T-helper 17 cell (primary cell): ENCODE measurements at regions not wholly inside any gene's neighbourhood (a gene's known extent, or its start where the extent isn't known, plus 50 kb on each side); places are given as distances from the start of the nearest gene placed in this dataset.

Source experiments
- ATAC-seq: fragments of 150-1000 bp; cut with Tn5 transposase; 2 replicates; pipeline ENCODE4 v1.10.0; 2021; ENCODE audit warnings: mild to moderate bottlenecking, moderate library complexity
- DNase-seq, 3 donors: peaks; one replicate each; pipeline versions ENCODE4 v3.0.0 to v3.0.0-alpha.2; 2020 to 2021
- H3K9me3 ChIP-seq: one replicate; pipeline ENCODE4 v1.7.0; 2013; ENCODE audit warnings: low read length, mild to moderate bottlenecking; ENCODE audit not compliant: control insufficient read depth, poor library complexity, severe bottlenecking
- H3K27ac Mint-ChIP-seq: one replicate; pipeline ENCODE4 v1.8.0; 2022; ENCODE audit warnings: mild to moderate bottlenecking, moderate library complexity, mixed read lengths
- H3K27me3 Mint-ChIP-seq: one replicate; pipeline ENCODE4 v1.8.0; 2022; ENCODE audit warnings: mixed read lengths
- H3K36me3 Mint-ChIP-seq: one replicate; pipeline ENCODE4 v1.8.0; 2022; ENCODE audit warnings: low read depth, mixed read lengths
- H3K4me1 Mint-ChIP-seq: one replicate; pipeline ENCODE4 v1.8.0; 2022; ENCODE audit warnings: mild to moderate bottlenecking, mixed read lengths
- H3K4me3 Mint-ChIP-seq: one replicate; pipeline ENCODE4 v1.8.0; 2022; ENCODE audit warnings: mild to moderate bottlenecking, moderate library complexity, mixed read lengths

- H3K9me3 ChIP-seq: no peaks in the 10 kb centered on the region
- H3K4me1 Mint-ChIP-seq: peaks cover 2% of the 10 kb centered on the region
- no peak for ATAC-seq
- peaks cover 2% of the 10 kb centered on the region for H3K36me3 Mint-ChIP-seq
- H3K27ac Mint-ChIP-seq: no peak overlapping the region
- H3K4me3 Mint-ChIP-seq: no peak overlapping the region
- no peak for DNase-seq
- H3K27me3 Mint-ChIP-seq: no peaks in the 10 kb centered on the region
Measured at GRCh38 chr21:18191139-18191538, 53.5 kb upstream of the CHODL start.

- H3K4me1 Mint-ChIP-seq: no peaks in the 10 kb centered on the region
- ATAC-seq (no peak), DNase-seq (no peak)
- H3K36me3 Mint-ChIP-seq: no peaks in the 10 kb centered on the region
- no peaks in the 10 kb centered on the region for H3K9me3 ChIP-seq
- H3K27me3 Mint-ChIP-seq: no peaks in the 10 kb centered on the region
- no peak overlapping the region for H3K4me3 Mint-ChIP-seq
- H3K27ac Mint-ChIP-seq: no peak overlapping the region
Measured at GRCh38 chr21:18178509-18178908, 66.1 kb upstream of the CHODL start.

- no peak overlapping the region for H3K4me3 Mint-ChIP-seq
- H3K27ac Mint-ChIP-seq: no peak overlapping the region
- H3K36me3 Mint-ChIP-seq: no peaks in the 10 kb centered on the region
- H3K27me3 Mint-ChIP-seq: no peaks in the 10 kb centered on the region
- no peaks in the 10 kb centered on the region for H3K4me1 Mint-ChIP-seq
- DNase-seq: no peak
- H3K9me3 ChIP-seq: no peaks in the 10 kb centered on the region
- no peak for ATAC-seq
Measured at GRCh38 chr21:18174370-18174769, 70.3 kb upstream of the CHODL start.

GRCh38 chr21:18170829-18171228, 73.8 kb upstream of the CHODL start:
- H3K4me3 Mint-ChIP-seq: no peak overlapping the region
- no peaks in the 10 kb centered on the region for H3K4me1 Mint-ChIP-seq

GRCh38 chr21:18170221-18170620, 74.4 kb upstream of the CHODL start:
- no peak overlapping the region for H3K27ac Mint-ChIP-seq
- H3K4me1 Mint-ChIP-seq: no peaks in the 10 kb centered on the region
- H3K27me3 Mint-ChIP-seq: no peaks in the 10 kb centered on the region

More at GRCh38 chr21:18170829-18171228, 73.8 kb upstream of the CHODL start:
- no peak overlapping the region for H3K27ac Mint-ChIP-seq
- no peak for DNase-seq
- no peak for ATAC-seq
- H3K9me3 ChIP-seq: no peaks in the 10 kb centered on the region
- H3K27me3 Mint-ChIP-seq: no peaks in the 10 kb centered on the region
- H3K36me3 Mint-ChIP-seq: no peaks in the 10 kb centered on the region

GRCh38 chr21:18168108-18168507, 76.5 kb upstream of the CHODL start:
- no peaks in the 10 kb centered on the region for H3K9me3 ChIP-seq
- Mint-ChIP-seq H3K4me3 (no peak overlapping the region), H3K27ac (no peak overlapping the region), H3K36me3 (no peaks in the 10 kb centered on the region), H3K4me1 (no peaks in the 10 kb centered on the region), H3K27me3 (no peaks in the 10 kb centered on the region)
- DNase-seq (no peak), ATAC-seq (no peak)

More at GRCh38 chr21:18170221-18170620, 74.4 kb upstream of the CHODL start:
- no peaks in the 10 kb centered on the region for H3K9me3 ChIP-seq
- Mint-ChIP-seq H3K36me3 (no peaks in the 10 kb centered on the region), H3K4me3 (no peak overlapping the region)
- DNase-seq (no peak), ATAC-seq (no peak)

- Mint-ChIP-seq H3K4me3 (no peak overlapping the region), H3K36me3 (no peaks in the 10 kb centered on the region), H3K27me3 (no peaks in the 10 kb centered on the region), H3K27ac (no peak overlapping the region), H3K4me1 (no peaks in the 10 kb centered on the region)
- no peak for ATAC-seq
- H3K9me3 ChIP-seq: no peaks in the 10 kb centered on the region
- no peak for DNase-seq
Measured at GRCh38 chr21:18164933-18165332, 79.7 kb upstream of the CHODL start.

- Mint-ChIP-seq H3K4me3 (no peak overlapping the region), H3K36me3 (no peaks in the 10 kb centered on the region), H3K4me1 (no peaks in the 10 kb centered on the region), H3K27ac (no peak overlapping the region), H3K27me3 (no peaks in the 10 kb centered on the region)
- DNase-seq (no peak), ATAC-seq (no peak)
- no peaks in the 10 kb centered on the region for H3K9me3 ChIP-seq
Measured at GRCh38 chr21:18164483-18164882, 80.2 kb upstream of the CHODL start.

GRCh38 chr21:18163956-18164355, 80.7 kb upstream of the CHODL start:
- Mint-ChIP-seq H3K4me1 (no peaks in the 10 kb centered on the region), H3K27ac (no peak overlapping the region), H3K4me3 (no peak overlapping the region), H3K27me3 (no peaks in the 10 kb centered on the region), H3K36me3 (no peaks in the 10 kb centered on the region)
- H3K9me3 ChIP-seq: no peaks in the 10 kb centered on the region
- ATAC-seq (no peak), DNase-seq (no peak)

GRCh38 chr21:18161841-18162240, 82.8 kb upstream of the CHODL start:
- H3K27me3 Mint-ChIP-seq: no peaks in the 10 kb centered on the region
- no peak for DNase-seq
- no peaks in the 10 kb centered on the region for H3K36me3 Mint-ChIP-seq
- peaks cover 2% of the 10 kb centered on the region for H3K4me1 Mint-ChIP-seq
- no peak overlapping the region for H3K27ac Mint-ChIP-seq
- no peak overlapping the region for H3K4me3 Mint-ChIP-seq
- ATAC-seq: no peak
- H3K9me3 ChIP-seq: no peaks in the 10 kb centered on the region

GRCh38 chr21:18157406-18157805, 87.2 kb upstream of the CHODL start:
- no peaks in the 10 kb centered on the region for H3K27me3 Mint-ChIP-seq
- DNase-seq (no peak), ATAC-seq (no peak)
- H3K36me3 Mint-ChIP-seq: no peaks in the 10 kb centered on the region
- H3K4me1 Mint-ChIP-seq: peaks cover 18% of the 10 kb centered on the region
- H3K4me3 Mint-ChIP-seq: no peak overlapping the region
- H3K9me3 ChIP-seq: no peaks in the 10 kb centered on the region
- no peak overlapping the region for H3K27ac Mint-ChIP-seq

- Mint-ChIP-seq H3K27ac (peak overlapping the region; percentile 59), H3K27me3 (no peaks in the 10 kb centered on the region), H3K4me3 (no peak overlapping the region), H3K36me3 (no peaks in the 10 kb centered on the region), H3K4me1 (peaks cover 18% of the 10 kb centered on the region)
- no peaks in the 10 kb centered on the region for H3K9me3 ChIP-seq
- peak; percentile 68 for ATAC-seq
- DNase-seq: no peak
Measured at GRCh38 chr21:18155508-18156193, 89.0 kb upstream of the CHODL start.

- H3K36me3 Mint-ChIP-seq: no peaks in the 10 kb centered on the region
- ATAC-seq: no peak
Measured at GRCh38 chr21:18153063-18153462, 91.6 kb upstream of the CHODL start.

GRCh38 chr21:18152371-18152770, 92.3 kb upstream of the CHODL start:
- Mint-ChIP-seq H3K36me3 (no peaks in the 10 kb centered on the region), H3K27me3 (no peaks in the 10 kb centered on the region), H3K4me1 (peaks cover 18% of the 10 kb centered on the region), H3K27ac (no peak overlapping the region), H3K4me3 (no peak overlapping the region)
- DNase-seq (no peak), ATAC-seq (no peak)
- H3K9me3 ChIP-seq: no peaks in the 10 kb centered on the region

More at GRCh38 chr21:18153063-18153462, 91.6 kb upstream of the CHODL start:
- Mint-ChIP-seq H3K27ac (no peak overlapping the region), H3K27me3 (no peaks in the 10 kb centered on the region), H3K4me3 (no peak overlapping the region), H3K4me1 (peaks cover 18% of the 10 kb centered on the region)
- H3K9me3 ChIP-seq: no peaks in the 10 kb centered on the region
- no peak for DNase-seq
